ENCODE measurements at regions not wholly inside any gene's neighbourhood (a gene's known extent, or its start where the extent isn't known, plus 50 kb on each side); places are given as distances from the start of the nearest gene placed in this dataset.

GRCh38 chr5:162699361-162699760 lies 631.8 kb downstream of the GABRG2 start:
- TF ChIP-seq CTCF (IDR thresholded peaks at IDR 0.05) (no peak), POLR2AphosphoS5 (IDR thresholded peaks at IDR 0.05) (no peak), POLR2A (IDR thresholded peaks at IDR 0.05) (no peak)

Data from breast epithelium (tissue), 3 donors.